SK-N-SH treated with all-trans-retinoic acid at 6 μM for 48 hours (cell line): ENCODE measurements at regions not wholly inside any gene's neighbourhood (a gene's known extent, or its start where the extent isn't known, plus 50 kb on each side); places are given as distances from the start of the nearest gene placed in this dataset.

Experiments
- ESRRG ChIP-seq: fragments of 250-450 bp; sonication (Bioruptor Pico); IDR thresholded peaks from 2 replicates; pipeline ENCODE4 v1.6.1; 2021; ENCODE audit warnings: mild to moderate bottlenecking
- GLIS3 ChIP-seq: fragments of 250-450 bp; sonication (Bioruptor Pico); IDR thresholded peaks from 2 replicates; pipeline ENCODE4 v1.5.0; 2020; ENCODE audit warnings: mild to moderate bottlenecking, moderate library complexity
- RARB ChIP-seq: fragments of 250-450 bp; sonication (Bioruptor Pico); IDR thresholded peaks from 2 replicates; pipeline ENCODE4 v1.8.0; 2021; ENCODE audit warnings: mild to moderate bottlenecking, moderate library complexity
- SNAI2 ChIP-seq: fragments of 250-450 bp; sonication (Bioruptor Pico); IDR thresholded peaks from 2 replicates; pipeline ENCODE4 v1.5.0; 2020; ENCODE audit warnings: mild to moderate bottlenecking, moderate library complexity
- TCF4 ChIP-seq: fragments of 250-450 bp; sonication (Bioruptor Pico); IDR thresholded peaks from 2 replicates; pipeline ENCODE4 v1.8.0; 2021; ENCODE audit warnings: mild to moderate bottlenecking, moderate library complexity, borderline replicate concordance
- ZNF565 ChIP-seq: fragments of 450-650 bp; formaldehyde crosslinking; conservative IDR thresholded peaks from 2 replicates; pipeline ENCODE4 v1.5.0; 2020; ENCODE audit warnings: low read depth, mild to moderate bottlenecking, moderate library complexity
- TF ChIP-seq, protein P1 (sequence below): fragments of 250-450 bp; sonication (Bioruptor Pico); IDR thresholded peaks from 2 replicates; pipeline ENCODE4 v1.8.0; 2020; ENCODE audit warnings: mild to moderate bottlenecking, moderate library complexity, borderline replicate concordance
- TF ChIP-seq, protein P2 (sequence below): fragments of 250-450 bp; sonication (Bioruptor Pico); IDR thresholded peaks from 2 replicates; pipeline ENCODE4 v1.5.1; 2020; ENCODE audit warnings: low read depth, mild to moderate bottlenecking, moderate library complexity

DNA sequence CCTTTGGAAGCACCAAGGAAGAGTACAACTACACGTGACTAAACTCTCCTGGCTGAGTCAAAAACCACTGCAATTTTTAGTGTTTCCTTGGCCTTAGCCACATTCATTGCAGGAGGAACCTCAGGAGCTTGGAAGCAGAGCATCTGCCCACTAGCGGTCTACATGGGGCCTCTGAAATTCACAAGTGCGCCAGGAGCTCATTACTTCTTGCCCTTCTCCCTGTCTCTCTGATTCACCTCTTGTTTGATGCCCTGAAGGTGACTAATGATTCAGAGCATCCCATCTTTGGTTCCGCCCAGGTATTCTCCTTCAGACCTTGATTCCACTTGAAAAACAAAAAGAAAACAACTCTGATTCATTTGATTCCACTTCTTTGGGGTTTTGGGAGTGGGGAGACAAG is 201.1 kb upstream of the LPP start:
- no peak for TF ChIP-seq ESRRG
- TF ChIP-seq TCF4 (CRISPR knock-in tag), result no peak
- TF ChIP-seq SNAI2 (CRISPR knock-in tag), result no peak
- no peak for TF ChIP-seq RARB (CRISPR knock-in tag)
- TF ChIP-seq, protein P1, sequence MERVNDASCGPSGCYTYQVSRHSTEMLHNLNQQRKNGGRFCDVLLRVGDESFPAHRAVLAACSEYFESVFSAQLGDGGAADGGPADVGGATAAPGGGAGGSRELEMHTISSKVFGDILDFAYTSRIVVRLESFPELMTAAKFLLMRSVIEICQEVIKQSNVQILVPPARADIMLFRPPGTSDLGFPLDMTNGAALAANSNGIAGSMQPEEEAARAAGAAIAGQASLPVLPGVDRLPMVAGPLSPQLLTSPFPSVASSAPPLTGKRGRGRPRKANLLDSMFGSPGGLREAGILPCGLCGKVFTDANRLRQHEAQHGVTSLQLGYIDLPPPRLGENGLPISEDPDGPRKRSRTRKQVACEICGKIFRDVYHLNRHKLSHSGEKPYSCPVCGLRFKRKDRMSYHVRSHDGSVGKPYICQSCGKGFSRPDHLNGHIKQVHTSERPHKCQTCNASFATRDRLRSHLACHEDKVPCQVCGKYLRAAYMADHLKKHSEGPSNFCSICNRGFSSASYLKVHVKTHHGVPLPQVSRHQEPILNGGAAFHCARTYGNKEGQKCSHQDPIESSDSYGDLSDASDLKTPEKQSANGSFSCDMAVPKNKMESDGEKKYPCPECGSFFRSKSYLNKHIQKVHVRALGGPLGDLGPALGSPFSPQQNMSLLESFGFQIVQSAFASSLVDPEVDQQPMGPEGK (CRISPR knock-in tag), result no peak
- TF ChIP-seq, protein P2, sequence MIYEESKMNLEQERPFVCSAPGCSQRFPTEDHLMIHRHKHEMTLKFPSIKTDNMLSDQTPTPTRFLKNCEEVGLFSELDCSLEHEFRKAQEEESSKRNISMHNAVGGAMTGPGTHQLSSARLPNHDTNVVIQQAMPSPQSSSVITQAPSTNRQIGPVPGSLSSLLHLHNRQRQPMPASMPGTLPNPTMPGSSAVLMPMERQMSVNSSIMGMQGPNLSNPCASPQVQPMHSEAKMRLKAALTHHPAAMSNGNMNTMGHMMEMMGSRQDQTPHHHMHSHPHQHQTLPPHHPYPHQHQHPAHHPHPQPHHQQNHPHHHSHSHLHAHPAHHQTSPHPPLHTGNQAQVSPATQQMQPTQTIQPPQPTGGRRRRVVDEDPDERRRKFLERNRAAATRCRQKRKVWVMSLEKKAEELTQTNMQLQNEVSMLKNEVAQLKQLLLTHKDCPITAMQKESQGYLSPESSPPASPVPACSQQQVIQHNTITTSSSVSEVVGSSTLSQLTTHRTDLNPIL (CRISPR knock-in tag), result no peak
- no peak for TF ChIP-seq ZNF565 (CRISPR knock-in tag)
- TF ChIP-seq GLIS3, result no peak
